ENCODE measurements at regions not wholly inside any gene's neighbourhood (a gene's known extent, or its start where the extent isn't known, plus 50 kb on each side); places are given as distances from the start of the nearest gene placed in this dataset.

- WGBS = 93% methylated on average over 5 of the region's 5 CpGs
- DNase-seq (ENCODE audit: low spot score in 2 of 2) = no peak
- Histone ChIP-seq H3K27me3 (peaks cover 7% of the 10 kb centered on the region), H3K9me3 (no peaks in the 10 kb centered on the region), H3K4me3 (no peak overlapping the region), H3K4me1 (no peaks in the 10 kb centered on the region), H3K27ac (no peak overlapping the region), H3K36me3 (no peaks in the 10 kb centered on the region)
- TF ChIP-seq EP300 (IDR thresholded peaks at IDR 0.05) (no peak), POLR2AphosphoS5 (IDR thresholded peaks at IDR 0.05) (no peak), POLR2A (IDR thresholded peaks at IDR 0.05) (no peak), CTCF (IDR thresholded peaks at IDR 0.05) (no peak)
Measured at GRCh38 chr3:187544326-187544725, 125.9 kb downstream of the SST start.

GRCh38 chr3:187540847-187541246 lies 129.3 kb downstream of the SST start:
- Histone ChIP-seq H3K9me3 (no peaks in the 10 kb centered on the region), H3K36me3 (no peaks in the 10 kb centered on the region), H3K4me1 (no peaks in the 10 kb centered on the region), H3K27ac (no peak overlapping the region), H3K27me3 (peaks cover 3% of the 10 kb centered on the region), H3K4me3 (no peak overlapping the region)
- 90% methylated on average over 6 of the region's 6 CpGs for WGBS
- DNase-seq (ENCODE audit: low spot score in 2 of 2) = no peak
- TF ChIP-seq EP300 (IDR thresholded peaks at IDR 0.05) (no peak), POLR2A (IDR thresholded peaks at IDR 0.05) (no peak), POLR2AphosphoS5 (IDR thresholded peaks at IDR 0.05) (no peak), CTCF (IDR thresholded peaks at IDR 0.05) (no peak)

- no peak for DNase-seq (ENCODE audit: low spot score in 2 of 2)
- no peaks in the 10 kb centered on the region for H3K9me3 ChIP-seq
- H3K27ac ChIP-seq = no peak overlapping the region
- no peak for TF ChIP-seq POLR2A (IDR thresholded peaks at IDR 0.05)
- TF ChIP-seq CTCF (IDR thresholded peaks at IDR 0.05) = no peak
- TF ChIP-seq POLR2AphosphoS5 (IDR thresholded peaks at IDR 0.05) = no peak
- TF ChIP-seq EP300 (IDR thresholded peaks at IDR 0.05) = no peak
- H3K36me3 ChIP-seq = no peaks in the 10 kb centered on the region
- H3K27me3 ChIP-seq = no peaks in the 10 kb centered on the region
- H3K4me1 ChIP-seq = no peaks in the 10 kb centered on the region
- no peak overlapping the region for H3K4me3 ChIP-seq
- 84% methylated on average over 6 of the region's 6 CpGs for WGBS
Measured at GRCh38 chr3:187536185-187536584, 134.0 kb downstream of the SST start.

- 58% methylated on average over 6 of the region's 6 CpGs for WGBS
- TF ChIP-seq POLR2A (IDR thresholded peaks at IDR 0.05) = no peak
- TF ChIP-seq POLR2AphosphoS5 (IDR thresholded peaks at IDR 0.05) = no peak
- no peak for TF ChIP-seq EP300 (IDR thresholded peaks at IDR 0.05)
- TF ChIP-seq CTCF (IDR thresholded peaks at IDR 0.05) = no peak
- no peak for DNase-seq (ENCODE audit: low spot score in 2 of 2)
- Histone ChIP-seq H3K27ac (no peak overlapping the region), H3K36me3 (no peaks in the 10 kb centered on the region), H3K4me1 (no peaks in the 10 kb centered on the region), H3K27me3 (peaks cover 3% of the 10 kb centered on the region), H3K4me3 (no peak overlapping the region), H3K9me3 (no peaks in the 10 kb centered on the region)
Measured at GRCh38 chr3:187533797-187534196, 136.4 kb downstream of the SST start.

- Histone ChIP-seq H3K27ac (no peak overlapping the region), H3K4me1 (no peaks in the 10 kb centered on the region), H3K27me3 (peaks cover 3% of the 10 kb centered on the region), H3K36me3 (no peaks in the 10 kb centered on the region), H3K4me3 (no peak overlapping the region), H3K9me3 (no peaks in the 10 kb centered on the region)
- WGBS = 81% methylated on average over 2 of the region's 2 CpGs
- no peak for DNase-seq (ENCODE audit: low spot score in 2 of 2)
- TF ChIP-seq POLR2AphosphoS5 (IDR thresholded peaks at IDR 0.05) (no peak), CTCF (IDR thresholded peaks at IDR 0.05) (no peak), EP300 (IDR thresholded peaks at IDR 0.05) (no peak)
Measured at GRCh38 chr3:187531831-187532230, 138.4 kb downstream of the SST start.

All from suprapubic skin (tissue), 4 donors.